Urinary bladder (tissue), 3 donors: ENCODE measurements at regions not wholly inside any gene's neighbourhood (a gene's known extent, or its start where the extent isn't known, plus 50 kb on each side); places are given as distances from the start of the nearest gene placed in this dataset.

Experiments used
- DNase-seq: peaks from one replicate; pipeline ENCODE4 v3.0.0-alpha.2; 2015; ENCODE audit errors: extremely low spot score
- H3K27ac ChIP-seq: one replicate; pipeline ENCODE4 v1.5.1; 2013; ENCODE audit warnings: low read depth, mild to moderate bottlenecking, moderate library complexity
- H3K36me3 ChIP-seq: one replicate; pipeline ENCODE4 v1.6.1; 2013; ENCODE audit warnings: mild to moderate bottlenecking, moderate library complexity; ENCODE audit not compliant: insufficient read depth
- H3K4me1 ChIP-seq: one replicate; pipeline ENCODE4 v1.6.1; 2013; ENCODE audit warnings: mild to moderate bottlenecking, moderate library complexity; ENCODE audit not compliant: insufficient read depth
- H3K4me3 ChIP-seq: one replicate; pipeline ENCODE4 v1.5.1; 2013; ENCODE audit warnings: low read depth, low read length
- WGBS: extraction: QIAGEN DNeasy Blood & Tissue Kit; methylation state at CpG from one replicate; pipeline ENCODE4 v1.1.7; 2013; 5-methylcytosine and 5-hydroxymethylcytosine counted together
- donor health status: healthy with polysubstance abuse.
- donor health status: healthy.

GRCh38 chr5:92380069-92380770 lies 997.1 kb upstream of the ARRDC3 start:
- DNase-seq = no peak
- H3K36me3 ChIP-seq = no peaks in the 10 kb centered on the region
- H3K27ac ChIP-seq = no peak overlapping the region
- H3K4me3 ChIP-seq = no peak overlapping the region
- WGBS = 36% methylated on average over 1 of the region's 1 CpG
- no peaks in the 10 kb centered on the region for H3K4me1 ChIP-seq

GRCh38 chr5:92378966-92379611 lies 996.0 kb upstream of the ARRDC3 start:
- no peaks in the 10 kb centered on the region for H3K36me3 ChIP-seq
- WGBS = 78% methylated on average over 9 of the region's 9 CpGs
- no peak overlapping the region for H3K4me3 ChIP-seq
- H3K4me1 ChIP-seq = no peaks in the 10 kb centered on the region
- no peak overlapping the region for H3K27ac ChIP-seq
- no peak for DNase-seq

- Histone ChIP-seq H3K27ac (no peak overlapping the region), H3K36me3 (no peaks in the 10 kb centered on the region), H3K4me3 (no peak overlapping the region), H3K4me1 (no peaks in the 10 kb centered on the region)
- no peak for DNase-seq
- 95% methylated on average over 20 of the region's 20 CpGs for WGBS
Observed at GRCh38 chr5:92374859-92375258, 991.7 kb upstream of the ARRDC3 start.

DNA sequence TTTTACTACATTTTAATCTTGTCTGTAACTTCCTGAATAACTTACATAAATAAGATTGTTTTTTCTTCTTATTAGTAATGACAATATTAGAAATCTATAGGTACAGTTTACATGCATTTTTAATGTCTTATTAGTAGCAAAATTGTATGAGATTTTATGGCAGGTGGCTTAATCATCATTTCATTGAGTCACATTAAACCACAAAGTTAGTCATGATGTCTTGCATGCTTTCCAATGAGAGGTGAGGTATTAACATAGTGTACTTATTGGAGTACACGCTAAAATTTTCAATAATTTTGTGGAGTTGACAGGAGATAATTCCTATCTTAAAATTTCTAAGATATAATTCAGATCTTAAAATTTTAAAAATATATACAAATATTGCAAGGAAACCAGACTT lies 989.6 kb upstream of the ARRDC3 start:
- Histone ChIP-seq H3K36me3 (no peaks in the 10 kb centered on the region), H3K27ac (no peak overlapping the region), H3K4me3 (no peak overlapping the region), H3K4me1 (no peaks in the 10 kb centered on the region)
- 91% methylated on average over 1 of the region's 1 CpG for WGBS
- no peak for DNase-seq

- no peak for DNase-seq
- WGBS = 89% methylated on average over 2 of the region's 2 CpGs
- H3K4me3 ChIP-seq = no peak overlapping the region
- H3K27ac ChIP-seq = no peak overlapping the region
- no peaks in the 10 kb centered on the region for H3K36me3 ChIP-seq
- no peaks in the 10 kb centered on the region for H3K4me1 ChIP-seq
Observed at GRCh38 chr5:92371889-92372235, 988.7 kb upstream of the ARRDC3 start.

GRCh38 chr5:92371171-92371888 lies 988.2 kb upstream of the ARRDC3 start:
- Histone ChIP-seq H3K27ac (no peak overlapping the region), H3K4me1 (no peaks in the 10 kb centered on the region), H3K4me3 (no peak overlapping the region), H3K36me3 (no peaks in the 10 kb centered on the region)
- WGBS = 84% methylated on average over 3 of the region's 3 CpGs
- DNase-seq = no peak

GRCh38 chr5:92370032-92370431 lies 986.9 kb upstream of the ARRDC3 start:
- H3K27ac ChIP-seq = no peak overlapping the region
- H3K4me1 ChIP-seq = no peaks in the 10 kb centered on the region
- no peaks in the 10 kb centered on the region for H3K36me3 ChIP-seq
- H3K4me3 ChIP-seq = no peak overlapping the region
- no peak for DNase-seq
- 94% methylated on average over 3 of the region's 3 CpGs for WGBS

DNA sequence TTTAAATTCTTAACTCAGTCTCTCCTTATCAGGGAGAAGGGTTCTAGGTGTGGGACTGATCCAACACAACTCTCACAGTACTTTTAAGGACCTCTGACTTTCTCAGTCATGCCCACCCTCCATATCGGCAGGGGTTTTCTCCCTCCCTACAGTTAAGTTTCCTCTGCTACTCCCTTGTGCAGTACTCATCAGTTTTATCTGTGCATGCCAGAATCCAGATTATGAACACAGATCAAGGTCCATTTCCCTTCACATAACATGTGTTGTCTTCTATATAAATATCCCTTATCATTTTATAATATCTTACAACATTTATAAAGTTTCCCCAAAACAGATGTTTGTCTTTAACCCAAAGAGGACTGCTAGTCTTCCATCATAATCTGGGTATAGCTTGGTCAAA lies 986.5 kb upstream of the ARRDC3 start:
- WGBS = 95% methylated on average over 1 of the region's 1 CpG

GRCh38 chr5:92364986-92365550 lies 982.0 kb upstream of the ARRDC3 start:
- Histone ChIP-seq H3K27ac (no peak overlapping the region), H3K4me3 (no peak overlapping the region), H3K36me3 (no peaks in the 10 kb centered on the region), H3K4me1 (no peaks in the 10 kb centered on the region)
- 70% methylated on average over 3 of the region's 3 CpGs for WGBS
- no peak for DNase-seq

More for the DNA sequence above, 986.5 kb upstream of the ARRDC3 start:
- no peaks in the 10 kb centered on the region for H3K4me1 ChIP-seq
- H3K27ac ChIP-seq = no peak overlapping the region
- DNase-seq = no peak
- H3K4me3 ChIP-seq = no peak overlapping the region
- no peaks in the 10 kb centered on the region for H3K36me3 ChIP-seq

- Histone ChIP-seq H3K4me1 (no peaks in the 10 kb centered on the region), H3K36me3 (no peaks in the 10 kb centered on the region), H3K4me3 (no peak overlapping the region), H3K27ac (no peak overlapping the region)
- DNase-seq = no peak
- WGBS = 89% methylated on average over 5 of the region's 5 CpGs
Observed at GRCh38 chr5:92353107-92354030, 970.3 kb upstream of the ARRDC3 start.

GRCh38 chr5:92337772-92338234 lies 954.7 kb upstream of the ARRDC3 start:
- H3K4me3 ChIP-seq = no peak overlapping the region
- H3K36me3 ChIP-seq = no peaks in the 10 kb centered on the region
- no peaks in the 10 kb centered on the region for H3K4me1 ChIP-seq
- 43% methylated on average over 2 of the region's 2 CpGs for WGBS
- H3K27ac ChIP-seq = no peak overlapping the region
- DNase-seq = no peak

DNA sequence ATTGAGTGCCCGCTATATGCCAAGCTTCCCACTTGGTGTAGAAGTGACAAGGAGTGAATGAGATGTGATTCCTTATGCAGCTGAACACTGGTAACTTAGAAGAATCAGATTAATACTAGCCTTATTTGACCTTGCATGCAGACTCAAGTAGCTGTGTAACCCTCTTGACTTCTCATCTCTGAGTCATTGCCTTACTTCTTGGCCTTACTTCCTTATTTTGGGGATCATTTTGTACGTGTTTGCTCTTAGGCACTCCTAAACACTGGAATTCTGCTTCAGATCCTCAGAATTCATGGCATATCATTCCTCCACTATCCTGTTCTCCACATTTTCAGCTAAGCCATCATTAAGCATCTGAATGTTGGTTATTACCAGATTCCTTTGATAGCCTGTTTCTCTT lies 948.9 kb upstream of the ARRDC3 start:
- WGBS = 64% methylated on average over 2 of the region's 2 CpGs
- Histone ChIP-seq H3K4me3 (no peak overlapping the region), H3K36me3 (no peaks in the 10 kb centered on the region), H3K4me1 (no peaks in the 10 kb centered on the region), H3K27ac (no peak overlapping the region)
- no peak for DNase-seq

DNA sequence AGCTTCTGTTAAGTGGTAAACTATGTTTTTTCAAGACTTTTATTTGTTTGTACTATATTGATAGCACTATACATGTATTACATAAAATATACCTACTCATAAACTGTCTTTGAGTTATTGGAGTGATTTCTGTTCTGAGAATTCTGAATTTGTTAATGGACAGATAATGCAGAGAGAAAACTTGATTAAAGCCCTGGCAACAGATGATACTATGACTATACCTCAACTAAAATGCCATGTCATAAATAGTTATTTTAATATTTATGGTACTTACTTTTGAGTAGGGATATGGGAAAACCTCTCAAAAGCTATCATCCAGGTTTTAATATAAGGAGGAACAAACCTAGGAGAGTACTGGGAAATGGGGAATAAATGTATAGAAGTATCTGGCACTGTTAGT lies 947.2 kb upstream of the ARRDC3 start:
- no peak overlapping the region for H3K27ac ChIP-seq
- no peak overlapping the region for H3K4me3 ChIP-seq
- no peak for DNase-seq
- no peaks in the 10 kb centered on the region for H3K36me3 ChIP-seq
- no peaks in the 10 kb centered on the region for H3K4me1 ChIP-seq
